ENCODE measurements at regions not wholly inside any gene's neighbourhood (a gene's known extent, or its start where the extent isn't known, plus 50 kb on each side); places are given as distances from the start of the nearest gene placed in this dataset.

- no peak for TF ChIP-seq CTCF (IDR thresholded peaks at IDR 0.05)
These were observed 54.6 kb upstream of the GUCY1A1 start (continued) for GRCh38 chr4:155612074-155612473.

DNA sequence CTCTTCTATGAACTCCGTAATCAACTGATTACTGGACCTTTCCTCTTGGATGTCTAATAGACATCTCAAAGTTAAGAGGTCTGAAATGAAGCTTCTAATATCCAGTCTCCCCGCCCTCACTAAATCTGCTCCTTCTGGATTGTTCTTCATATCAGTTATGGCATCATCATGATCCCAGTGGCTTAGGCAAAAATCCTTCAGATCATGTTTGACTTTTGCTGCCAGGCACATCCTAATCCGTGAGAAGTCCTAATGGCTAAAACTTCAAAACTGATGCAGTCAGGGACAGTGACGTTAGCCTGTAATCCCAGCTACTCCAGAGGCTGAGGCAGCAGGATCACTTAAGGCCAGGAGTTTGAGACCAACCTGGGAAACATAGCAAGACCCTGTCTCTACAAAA, 55.1 kb upstream of the GUCY1A1 start:
- no peaks in the 10 kb centered on the region for H3K9me3 ChIP-seq
- ChIA-PET POLR2A (no interaction called here), CTCF (no interaction called here)
- no peak overlapping the region for H3K4me2 ChIP-seq
- H3K79me2 ChIP-seq (ENCODE audit: insufficient read depth), result no peaks in the 10 kb centered on the region
- TF ChIP-seq, protein P1, sequence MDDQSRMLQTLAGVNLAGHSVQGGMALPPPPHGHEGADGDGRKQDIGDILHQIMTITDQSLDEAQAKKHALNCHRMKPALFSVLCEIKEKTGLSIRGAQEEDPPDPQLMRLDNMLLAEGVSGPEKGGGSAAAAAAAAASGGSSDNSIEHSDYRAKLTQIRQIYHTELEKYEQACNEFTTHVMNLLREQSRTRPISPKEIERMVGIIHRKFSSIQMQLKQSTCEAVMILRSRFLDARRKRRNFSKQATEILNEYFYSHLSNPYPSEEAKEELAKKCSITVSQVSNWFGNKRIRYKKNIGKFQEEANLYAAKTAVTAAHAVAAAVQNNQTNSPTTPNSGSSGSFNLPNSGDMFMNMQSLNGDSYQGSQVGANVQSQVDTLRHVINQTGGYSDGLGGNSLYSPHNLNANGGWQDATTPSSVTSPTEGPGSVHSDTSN (IDR thresholded peaks at IDR 0.05), result no peak
- no peak for TF ChIP-seq MXI1 (IDR thresholded peaks at IDR 0.05; ENCODE audit: low read depth, low read length)
- no peak for TF ChIP-seq ELF1 (IDR thresholded peaks at IDR 0.05)
- TF ChIP-seq, protein P2, sequence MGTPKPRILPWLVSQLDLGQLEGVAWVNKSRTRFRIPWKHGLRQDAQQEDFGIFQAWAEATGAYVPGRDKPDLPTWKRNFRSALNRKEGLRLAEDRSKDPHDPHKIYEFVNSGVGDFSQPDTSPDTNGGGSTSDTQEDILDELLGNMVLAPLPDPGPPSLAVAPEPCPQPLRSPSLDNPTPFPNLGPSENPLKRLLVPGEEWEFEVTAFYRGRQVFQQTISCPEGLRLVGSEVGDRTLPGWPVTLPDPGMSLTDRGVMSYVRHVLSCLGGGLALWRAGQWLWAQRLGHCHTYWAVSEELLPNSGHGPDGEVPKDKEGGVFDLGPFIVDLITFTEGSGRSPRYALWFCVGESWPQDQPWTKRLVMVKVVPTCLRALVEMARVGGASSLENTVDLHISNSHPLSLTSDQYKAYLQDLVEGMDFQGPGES (IDR thresholded peaks at IDR 0.05; ENCODE audit: low read depth, low read length), result no peak
- TF ChIP-seq TEAD4 (IDR thresholded peaks at IDR 0.05; ENCODE audit: borderline replicate concordance, insufficient read depth), result no peak
- no peak for TF ChIP-seq SMC3 (IDR thresholded peaks at IDR 0.05; ENCODE audit: low read depth, low read length)
- TF ChIP-seq, protein P3, sequence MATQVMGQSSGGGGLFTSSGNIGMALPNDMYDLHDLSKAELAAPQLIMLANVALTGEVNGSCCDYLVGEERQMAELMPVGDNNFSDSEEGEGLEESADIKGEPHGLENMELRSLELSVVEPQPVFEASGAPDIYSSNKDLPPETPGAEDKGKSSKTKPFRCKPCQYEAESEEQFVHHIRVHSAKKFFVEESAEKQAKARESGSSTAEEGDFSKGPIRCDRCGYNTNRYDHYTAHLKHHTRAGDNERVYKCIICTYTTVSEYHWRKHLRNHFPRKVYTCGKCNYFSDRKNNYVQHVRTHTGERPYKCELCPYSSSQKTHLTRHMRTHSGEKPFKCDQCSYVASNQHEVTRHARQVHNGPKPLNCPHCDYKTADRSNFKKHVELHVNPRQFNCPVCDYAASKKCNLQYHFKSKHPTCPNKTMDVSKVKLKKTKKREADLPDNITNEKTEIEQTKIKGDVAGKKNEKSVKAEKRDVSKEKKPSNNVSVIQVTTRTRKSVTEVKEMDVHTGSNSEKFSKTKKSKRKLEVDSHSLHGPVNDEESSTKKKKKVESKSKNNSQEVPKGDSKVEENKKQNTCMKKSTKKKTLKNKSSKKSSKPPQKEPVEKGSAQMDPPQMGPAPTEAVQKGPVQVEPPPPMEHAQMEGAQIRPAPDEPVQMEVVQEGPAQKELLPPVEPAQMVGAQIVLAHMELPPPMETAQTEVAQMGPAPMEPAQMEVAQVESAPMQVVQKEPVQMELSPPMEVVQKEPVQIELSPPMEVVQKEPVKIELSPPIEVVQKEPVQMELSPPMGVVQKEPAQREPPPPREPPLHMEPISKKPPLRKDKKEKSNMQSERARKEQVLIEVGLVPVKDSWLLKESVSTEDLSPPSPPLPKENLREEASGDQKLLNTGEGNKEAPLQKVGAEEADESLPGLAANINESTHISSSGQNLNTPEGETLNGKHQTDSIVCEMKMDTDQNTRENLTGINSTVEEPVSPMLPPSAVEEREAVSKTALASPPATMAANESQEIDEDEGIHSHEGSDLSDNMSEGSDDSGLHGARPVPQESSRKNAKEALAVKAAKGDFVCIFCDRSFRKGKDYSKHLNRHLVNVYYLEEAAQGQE (IDR thresholded peaks at IDR 0.05; ENCODE audit: low read depth, low read length), result no peak
- TF ChIP-seq EP300 (IDR thresholded peaks at IDR 0.05; ENCODE audit: borderline replicate concordance in 1 of 2, low read depth in 1 of 2, low read length in 1 of 2), result no peak
- no peak for TF ChIP-seq GABPA (IDR thresholded peaks at IDR 0.05; ENCODE audit: low read depth)
- no peak for TF ChIP-seq FOSL2 (IDR thresholded peaks at IDR 0.05; ENCODE audit: borderline replicate concordance, low read depth)
- no peak for TF ChIP-seq FOXM1 (IDR thresholded peaks at IDR 0.05; ENCODE audit: low read depth)
- H3K4me3 ChIP-seq (ENCODE audit: low read depth in 2 of 2, low read length in 1 of 2), result no peak overlapping the region
- H3K36me3 ChIP-seq (replicated peaks in 1 of 2; ENCODE audit: control insufficient read depth in 1 of 2, insufficient read depth in 2 of 2, low read length in 1 of 2), result no peaks in the 10 kb centered on the region
- no peaks in the 10 kb centered on the region for H3K27me3 ChIP-seq (ENCODE audit: insufficient read depth)
- H3K9me2 ChIP-seq, result no peaks in the 10 kb centered on the region
- no peak overlapping the region for H2AFZ ChIP-seq (ENCODE audit: low read depth)
- no peak overlapping the region for H3K27ac ChIP-seq (ENCODE audit: low read depth in 2 of 2, low read length in 1 of 2)
- no peaks in the 10 kb centered on the region for H3F3A ChIP-seq (replicated peaks; ENCODE audit: insufficient read depth)
- DNase-seq, result no peak
- 63% methylated on average over 4 of the region's 4 CpGs for WGBS (ENCODE audit: low lambda C conversion rate)
- no peak overlapping the region for H3K9ac ChIP-seq
- H4K20me1 ChIP-seq (ENCODE audit: insufficient read depth), result no peaks in the 10 kb centered on the region
- H3K4me1 ChIP-seq (ENCODE audit: control insufficient read depth in 1 of 2, insufficient read depth in 2 of 2, low read depth in 1 of 2, low read length in 1 of 2), result no peaks in the 10 kb centered on the region
